Endothelial cell (in vitro differentiated cells): ENCODE measurements at regions not wholly inside any gene's neighbourhood (a gene's known extent, or its start where the extent isn't known, plus 50 kb on each side); places are given as distances from the start of the nearest gene placed in this dataset.

Experiments used
- DNase-seq: peaks from one replicate; pipeline ENCODE4 v3.0.0; 2021; ENCODE audit warnings: low spot score
- H3K27ac Mint-ChIP-seq: one replicate; pipeline ENCODE4 v1.8.0; 2021; ENCODE audit warnings: mixed read lengths, inconsistent platforms; ENCODE audit not compliant: unreplicated experiment
- H3K27me3 Mint-ChIP-seq: one replicate; pipeline ENCODE4 v1.8.0; 2021; ENCODE audit warnings: mild to moderate bottlenecking, moderate library complexity, mixed read lengths, inconsistent platforms; ENCODE audit not compliant: unreplicated experiment
- H3K36me3 Mint-ChIP-seq: one replicate; pipeline ENCODE4 v1.8.0; 2021; ENCODE audit warnings: mild to moderate bottlenecking, low read depth, mixed read lengths, inconsistent platforms; ENCODE audit not compliant: unreplicated experiment
- H3K4me1 Mint-ChIP-seq: one replicate; pipeline ENCODE4 v1.8.0; 2021; ENCODE audit warnings: mild to moderate bottlenecking, mixed read lengths, inconsistent platforms; ENCODE audit not compliant: unreplicated experiment
- H3K4me3 Mint-ChIP-seq: one replicate; pipeline ENCODE4 v1.8.0; 2021; ENCODE audit warnings: mild to moderate bottlenecking, mixed read lengths, inconsistent platforms; ENCODE audit not compliant: unreplicated experiment
- H3K9me3 Mint-ChIP-seq: one replicate; pipeline ENCODE4 v1.8.0; 2021; ENCODE audit warnings: mixed read lengths, inconsistent platforms; ENCODE audit not compliant: unreplicated experiment
- CTCF ChIP-seq: fragments of 200-600 bp; sonication (generic); IDR thresholded peaks from one replicate; pipeline ENCODE4 v1.5.0; 2021; ENCODE audit warnings: antibody characterized with exemption; ENCODE audit not compliant: unreplicated experiment

GRCh38 chr3:126270145-126270811 is 86.9 kb downstream of the KLF15 start:
- Mint-ChIP-seq H3K4me3 (no peak overlapping the region), H3K36me3 (no peaks in the 10 kb centered on the region), H3K27me3 (peaks cover 5% of the 10 kb centered on the region), H3K9me3 (no peaks in the 10 kb centered on the region), H3K27ac (no peak overlapping the region), H3K4me1 (peaks cover 6% of the 10 kb centered on the region)
- no peak for TF ChIP-seq CTCF
- DNase-seq = no peak

GRCh38 chr3:126269354-126269753 is 87.9 kb downstream of the KLF15 start:
- no peak for TF ChIP-seq CTCF
- no peaks in the 10 kb centered on the region for H3K36me3 Mint-ChIP-seq
- no peak overlapping the region for H3K4me3 Mint-ChIP-seq
- H3K27me3 Mint-ChIP-seq = peaks cover 5% of the 10 kb centered on the region
- peaks cover 6% of the 10 kb centered on the region for H3K4me1 Mint-ChIP-seq
- no peak overlapping the region for H3K27ac Mint-ChIP-seq
- no peak for DNase-seq
- no peaks in the 10 kb centered on the region for H3K9me3 Mint-ChIP-seq

GRCh38 chr3:126268866-126269265 is 88.3 kb downstream of the KLF15 start:
- H3K4me1 Mint-ChIP-seq = peaks cover 6% of the 10 kb centered on the region
- no peaks in the 10 kb centered on the region for H3K9me3 Mint-ChIP-seq
- H3K27me3 Mint-ChIP-seq = peaks cover 5% of the 10 kb centered on the region
- no peak for TF ChIP-seq CTCF
- no peak for DNase-seq
- no peak overlapping the region for H3K27ac Mint-ChIP-seq
- H3K36me3 Mint-ChIP-seq = no peaks in the 10 kb centered on the region
- H3K4me3 Mint-ChIP-seq = no peak overlapping the region

GRCh38 chr3:126267976-126268615 is 87.7 kb upstream of the ALDH1L1 start:
- TF ChIP-seq CTCF = no peak
- Mint-ChIP-seq H3K27ac (no peak overlapping the region), H3K27me3 (peaks cover 6% of the 10 kb centered on the region), H3K36me3 (no peaks in the 10 kb centered on the region), H3K4me3 (peak overlapping the region; percentile 37), H3K9me3 (no peaks in the 10 kb centered on the region), H3K4me1 (peaks cover 6% of the 10 kb centered on the region)
- no peak for DNase-seq
